IPS-15b (cell line): ENCODE measurements at regions not wholly inside any gene's neighbourhood (a gene's known extent, or its start where the extent isn't known, plus 50 kb on each side); places are given as distances from the start of the nearest gene placed in this dataset.

Experiments
- H3K27me3 ChIP-seq: one replicate; pipeline ENCODE4 v1.6.1; 2013; ENCODE audit warnings: low read length; ENCODE audit not compliant: control insufficient read depth, insufficient read depth
- H3K36me3 ChIP-seq: one replicate; pipeline ENCODE4 v1.6.1; 2013; ENCODE audit warnings: low read length; ENCODE audit not compliant: control insufficient read depth, insufficient read depth
- H3K4me1 ChIP-seq: one replicate; pipeline ENCODE4 v1.6.1; 2013; ENCODE audit warnings: mild to moderate bottlenecking, low read length; ENCODE audit not compliant: control insufficient read depth, insufficient read depth
- H3K4me3 ChIP-seq: one replicate; pipeline ENCODE4 v1.5.1; 2013; ENCODE audit warnings: low read depth, low read length
- H3K9ac ChIP-seq: one replicate; pipeline ENCODE4 v1.6.1; 2013; ENCODE audit warnings: low read depth, mild to moderate bottlenecking, low read length
- H3K9me3 ChIP-seq: one replicate; pipeline ENCODE4 v1.6.1; 2013; ENCODE audit warnings: mild to moderate bottlenecking, low read length; ENCODE audit not compliant: control insufficient read depth, insufficient read depth

GRCh38 chr4:163582703-163583102 lies 88.2 kb downstream of the TMA16 start:
- Histone ChIP-seq H3K27me3 (no peaks in the 10 kb centered on the region), H3K4me3 (no peak overlapping the region), H3K9me3 (no peaks in the 10 kb centered on the region), H3K9ac (no peak overlapping the region), H3K4me1 (no peaks in the 10 kb centered on the region), H3K36me3 (no peaks in the 10 kb centered on the region)

GRCh38 chr4:163587867-163588266 lies 93.4 kb downstream of the TMA16 start:
- Histone ChIP-seq H3K4me3 (no peak overlapping the region), H3K9me3 (no peaks in the 10 kb centered on the region), H3K4me1 (no peaks in the 10 kb centered on the region), H3K36me3 (no peaks in the 10 kb centered on the region), H3K9ac (no peak overlapping the region), H3K27me3 (no peaks in the 10 kb centered on the region)

- Histone ChIP-seq H3K4me3 (no peak overlapping the region), H3K9me3 (no peaks in the 10 kb centered on the region), H3K9ac (no peak overlapping the region), H3K27me3 (no peaks in the 10 kb centered on the region), H3K36me3 (no peaks in the 10 kb centered on the region), H3K4me1 (no peaks in the 10 kb centered on the region)
Measured at GRCh38 chr4:163588532-163588931, 94.0 kb downstream of the TMA16 start.

- Histone ChIP-seq H3K9me3 (no peaks in the 10 kb centered on the region), H3K4me3 (no peak overlapping the region), H3K27me3 (no peaks in the 10 kb centered on the region), H3K36me3 (no peaks in the 10 kb centered on the region), H3K9ac (no peak overlapping the region), H3K4me1 (no peaks in the 10 kb centered on the region)
Measured at GRCh38 chr4:163590103-163590502, 95.6 kb downstream of the TMA16 start.

DNA sequence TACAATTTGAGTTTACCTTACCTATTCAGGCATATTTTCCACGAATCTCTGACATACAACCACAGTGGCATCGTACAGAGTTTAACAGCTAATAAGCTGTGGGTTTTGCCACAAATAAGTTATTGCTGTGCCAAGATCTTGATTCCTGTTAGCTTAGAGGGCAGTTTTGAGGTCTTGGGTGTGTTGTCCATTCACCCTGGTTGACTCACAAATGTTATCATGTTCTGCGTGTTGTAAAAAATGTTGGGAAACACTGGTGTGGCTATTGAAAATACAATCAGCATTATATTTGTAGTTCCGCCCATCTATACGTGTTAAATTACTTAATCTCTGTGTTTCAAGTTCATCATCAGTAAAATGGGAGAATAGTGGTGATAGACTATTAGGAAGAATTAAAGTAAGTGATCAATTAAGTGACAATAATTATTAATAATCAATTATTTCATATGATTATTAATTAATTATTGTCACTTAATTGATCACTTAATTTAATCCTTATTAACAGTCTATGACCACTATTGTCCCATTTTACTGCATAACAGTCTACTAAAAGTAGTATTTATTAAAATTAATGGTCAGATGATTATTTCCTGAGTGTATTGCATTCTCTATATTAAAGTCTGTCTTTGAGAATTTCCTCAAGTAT lies 96.3 kb downstream of the TMA16 start:
- H3K9ac ChIP-seq = no peak overlapping the region
- no peak overlapping the region for H3K4me3 ChIP-seq
- no peaks in the 10 kb centered on the region for H3K36me3 ChIP-seq
- no peaks in the 10 kb centered on the region for H3K4me1 ChIP-seq
- H3K9me3 ChIP-seq = no peaks in the 10 kb centered on the region
- no peaks in the 10 kb centered on the region for H3K27me3 ChIP-seq

DNA sequence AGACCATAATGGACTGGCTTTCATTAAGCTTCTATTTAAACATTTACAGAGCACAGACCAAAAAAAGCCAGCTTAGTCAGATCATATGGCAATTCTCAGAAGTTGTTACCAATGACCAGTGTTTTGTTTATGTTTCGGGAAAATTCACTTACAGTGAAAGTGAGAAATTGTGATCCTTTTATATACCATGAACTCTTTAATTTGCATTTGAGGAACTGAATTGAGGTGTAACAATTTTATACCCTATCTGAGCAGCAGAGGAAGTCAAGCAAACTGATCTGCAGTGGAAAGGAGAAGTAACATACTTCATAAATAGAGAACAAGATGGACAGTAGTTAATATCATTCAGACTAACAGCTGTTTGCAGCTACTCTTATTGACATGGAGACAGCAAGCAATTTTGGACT lies 97.1 kb downstream of the TMA16 start:
- H3K9ac ChIP-seq = no peak overlapping the region
- no peaks in the 10 kb centered on the region for H3K36me3 ChIP-seq
- no peaks in the 10 kb centered on the region for H3K4me1 ChIP-seq
- H3K4me3 ChIP-seq = no peak overlapping the region
- no peaks in the 10 kb centered on the region for H3K27me3 ChIP-seq
- H3K9me3 ChIP-seq = no peaks in the 10 kb centered on the region

GRCh38 chr4:163592212-163592611 lies 97.7 kb downstream of the TMA16 start:
- Histone ChIP-seq H3K27me3 (no peaks in the 10 kb centered on the region), H3K9me3 (no peaks in the 10 kb centered on the region), H3K36me3 (no peaks in the 10 kb centered on the region), H3K9ac (no peak overlapping the region), H3K4me3 (no peak overlapping the region), H3K4me1 (no peaks in the 10 kb centered on the region)

DNA sequence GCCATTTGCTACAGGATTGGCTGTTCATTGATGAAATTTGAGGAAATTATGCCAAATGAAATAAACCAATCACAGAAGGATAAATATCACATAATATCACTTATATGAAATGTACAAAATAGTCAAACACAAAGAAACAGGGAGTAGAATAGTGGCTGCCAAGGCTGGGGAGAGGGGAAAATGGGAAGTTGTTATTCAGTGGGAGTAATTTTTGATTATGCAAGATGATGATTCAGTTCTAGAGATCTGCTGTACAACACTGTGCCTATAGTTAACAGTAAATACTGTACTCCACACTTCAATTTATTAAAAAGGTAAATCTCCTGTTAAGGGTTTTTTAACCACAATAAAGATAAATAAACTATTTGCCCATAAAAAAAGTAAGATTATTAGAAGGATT lies 101.1 kb downstream of the TMA16 start:
- Histone ChIP-seq H3K27me3 (no peaks in the 10 kb centered on the region), H3K9me3 (no peaks in the 10 kb centered on the region), H3K4me3 (no peak overlapping the region), H3K9ac (no peak overlapping the region), H3K4me1 (peaks cover 6% of the 10 kb centered on the region), H3K36me3 (no peaks in the 10 kb centered on the region)

GRCh38 chr4:163598028-163598427 lies 103.5 kb downstream of the TMA16 start:
- Histone ChIP-seq H3K9ac (no peak overlapping the region), H3K4me1 (peaks cover 6% of the 10 kb centered on the region), H3K4me3 (no peak overlapping the region)

GRCh38 chr4:163598489-163598888 lies 104.0 kb downstream of the TMA16 start:
- no peaks in the 10 kb centered on the region for H3K9me3 ChIP-seq
- peaks cover 6% of the 10 kb centered on the region for H3K4me1 ChIP-seq
- no peak overlapping the region for H3K9ac ChIP-seq
- H3K36me3 ChIP-seq = no peaks in the 10 kb centered on the region
- no peaks in the 10 kb centered on the region for H3K27me3 ChIP-seq
- no peak overlapping the region for H3K4me3 ChIP-seq

More at GRCh38 chr4:163598028-163598427, 103.5 kb downstream of the TMA16 start:
- H3K36me3 ChIP-seq = no peaks in the 10 kb centered on the region
- no peaks in the 10 kb centered on the region for H3K27me3 ChIP-seq
- no peaks in the 10 kb centered on the region for H3K9me3 ChIP-seq

DNA sequence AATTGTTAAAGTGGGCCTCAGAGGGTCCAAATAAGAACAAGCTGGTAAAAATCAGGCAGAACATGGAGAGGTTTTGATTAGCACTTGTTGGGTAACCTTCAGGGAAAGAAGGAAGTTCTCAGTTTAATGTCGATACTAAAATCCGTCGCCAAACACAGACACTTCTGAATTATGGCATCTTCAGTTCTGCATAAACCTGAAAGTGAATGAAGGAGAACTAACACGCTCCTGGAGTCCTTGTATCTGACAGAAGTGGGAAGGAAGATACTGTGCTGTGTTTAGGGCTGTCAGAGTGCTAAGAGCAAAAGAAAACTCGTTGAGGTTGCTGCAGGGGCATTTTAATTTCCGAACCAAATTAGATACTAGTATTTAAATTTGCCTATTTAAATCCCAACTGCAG lies 106.2 kb downstream of the TMA16 start:
- peaks cover 6% of the 10 kb centered on the region for H3K4me1 ChIP-seq
- H3K4me3 ChIP-seq = no peak overlapping the region
- H3K9ac ChIP-seq = no peak overlapping the region
- H3K36me3 ChIP-seq = no peaks in the 10 kb centered on the region
- H3K27me3 ChIP-seq = no peaks in the 10 kb centered on the region
- no peaks in the 10 kb centered on the region for H3K9me3 ChIP-seq

- Histone ChIP-seq H3K36me3 (no peaks in the 10 kb centered on the region), H3K4me1 (peaks cover 6% of the 10 kb centered on the region), H3K27me3 (no peaks in the 10 kb centered on the region), H3K9ac (no peak overlapping the region), H3K9me3 (no peaks in the 10 kb centered on the region), H3K4me3 (no peak overlapping the region)
Measured at GRCh38 chr4:163603257-163603656, 108.8 kb downstream of the TMA16 start.
